Fibroblast of the aortic adventitia (primary cell): ENCODE measurements at regions not wholly inside any gene's neighbourhood (a gene's known extent, or its start where the extent isn't known, plus 50 kb on each side); places are given as distances from the start of the nearest gene placed in this dataset.

Source experiments
- DNase-seq: peaks from one replicate; pipeline ENCODE4 v3.0.0-alpha.2; 2010; ENCODE audit warnings: low read depth
- H3K4me3 ChIP-seq: 2 replicates; pipeline ENCODE4 v1.5.1; 2011; ENCODE audit warnings: low read depth, mild to moderate bottlenecking, control low read depth, low read length, moderate library complexity
- TF ChIP-seq, protein P1 (sequence below): IDR thresholded peaks from 2 replicates; pipeline ENCODE4 v1.5.1; 2011; ENCODE audit warnings: mild to moderate bottlenecking, low read length, control low read depth, inconsistent platforms; ENCODE audit not compliant: insufficient read depth

GRCh38 chr1:238900334-238900865, 486.0 kb upstream of the CHRM3 start:
- TF ChIP-seq, protein P1, sequence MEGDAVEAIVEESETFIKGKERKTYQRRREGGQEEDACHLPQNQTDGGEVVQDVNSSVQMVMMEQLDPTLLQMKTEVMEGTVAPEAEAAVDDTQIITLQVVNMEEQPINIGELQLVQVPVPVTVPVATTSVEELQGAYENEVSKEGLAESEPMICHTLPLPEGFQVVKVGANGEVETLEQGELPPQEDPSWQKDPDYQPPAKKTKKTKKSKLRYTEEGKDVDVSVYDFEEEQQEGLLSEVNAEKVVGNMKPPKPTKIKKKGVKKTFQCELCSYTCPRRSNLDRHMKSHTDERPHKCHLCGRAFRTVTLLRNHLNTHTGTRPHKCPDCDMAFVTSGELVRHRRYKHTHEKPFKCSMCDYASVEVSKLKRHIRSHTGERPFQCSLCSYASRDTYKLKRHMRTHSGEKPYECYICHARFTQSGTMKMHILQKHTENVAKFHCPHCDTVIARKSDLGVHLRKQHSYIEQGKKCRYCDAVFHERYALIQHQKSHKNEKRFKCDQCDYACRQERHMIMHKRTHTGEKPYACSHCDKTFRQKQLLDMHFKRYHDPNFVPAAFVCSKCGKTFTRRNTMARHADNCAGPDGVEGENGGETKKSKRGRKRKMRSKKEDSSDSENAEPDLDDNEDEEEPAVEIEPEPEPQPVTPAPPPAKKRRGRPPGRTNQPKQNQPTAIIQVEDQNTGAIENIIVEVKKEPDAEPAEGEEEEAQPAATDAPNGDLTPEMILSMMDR: no peak
- no peak overlapping the region for H3K4me3 ChIP-seq
- no peak for DNase-seq

- no peak overlapping the region for H3K4me3 ChIP-seq
- TF ChIP-seq, protein P1: no peak
- no peak for DNase-seq
Measured at GRCh38 chr1:238898856-238899255, 487.5 kb upstream of the CHRM3 start.

- H3K4me3 ChIP-seq: no peak overlapping the region
- TF ChIP-seq, protein P1: no peak
- DNase-seq: no peak
Measured at GRCh38 chr1:238895911-238896310, 490.5 kb upstream of the CHRM3 start.

DNA sequence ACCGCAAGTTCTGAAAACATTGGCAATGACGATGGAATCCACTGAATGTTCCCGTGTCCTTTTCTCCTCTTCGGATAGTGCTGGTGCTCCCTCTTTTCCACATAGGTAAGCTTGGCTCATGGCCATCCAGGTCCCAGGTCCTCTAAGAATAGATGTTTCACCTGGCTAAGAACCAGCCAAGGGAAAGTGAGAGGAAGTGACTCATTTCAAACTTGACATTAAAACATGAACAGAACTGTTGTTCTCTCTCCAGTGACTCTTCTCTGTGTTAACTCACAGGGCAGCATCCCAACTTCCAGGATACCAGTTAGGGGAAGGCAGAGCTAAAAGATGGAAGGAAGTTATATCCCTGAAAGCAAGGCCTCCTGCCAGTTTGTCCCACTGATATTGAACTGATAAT, 493.8 kb upstream of the CHRM3 start:
- TF ChIP-seq, protein P1: no peak
- no peak overlapping the region for H3K4me3 ChIP-seq
- no peak for DNase-seq

DNA sequence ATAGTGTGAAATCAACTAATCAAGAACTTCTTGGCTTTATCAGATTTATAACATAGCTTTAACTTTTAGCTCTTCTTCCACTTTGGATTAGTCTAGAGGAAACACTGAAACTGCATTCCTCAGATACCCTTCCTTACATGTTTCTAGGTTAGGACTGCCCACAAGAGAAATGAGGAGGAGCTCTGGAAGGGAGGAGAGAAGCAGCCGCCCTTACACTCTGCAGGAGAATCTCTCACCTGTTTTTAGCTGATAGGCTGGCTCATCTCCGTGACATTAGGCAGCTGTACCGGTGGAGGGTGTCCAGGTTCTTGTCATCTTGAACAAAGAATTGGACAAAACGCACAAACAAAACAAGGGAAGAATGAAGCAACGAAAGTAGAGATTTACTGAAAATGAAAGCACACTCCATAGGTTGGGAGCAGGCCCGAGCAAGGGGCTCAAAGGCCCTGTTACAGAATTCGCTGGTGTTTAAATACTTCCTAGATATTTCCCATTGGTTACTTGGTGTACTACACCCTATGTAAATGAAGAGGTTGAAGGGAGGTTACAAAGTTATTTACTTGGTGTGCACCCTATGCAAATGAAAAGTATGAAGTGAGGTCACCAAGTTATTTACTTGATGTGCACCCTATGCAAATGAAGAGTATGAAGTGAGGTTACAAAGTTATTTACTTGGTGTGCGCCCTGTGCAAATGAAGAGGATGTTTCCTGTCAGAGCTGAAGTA, 524.9 kb upstream of the CHRM3 start:
- DNase-seq: no peak
- H3K4me3 ChIP-seq: no peak overlapping the region
- TF ChIP-seq, protein P1: no peak

DNA sequence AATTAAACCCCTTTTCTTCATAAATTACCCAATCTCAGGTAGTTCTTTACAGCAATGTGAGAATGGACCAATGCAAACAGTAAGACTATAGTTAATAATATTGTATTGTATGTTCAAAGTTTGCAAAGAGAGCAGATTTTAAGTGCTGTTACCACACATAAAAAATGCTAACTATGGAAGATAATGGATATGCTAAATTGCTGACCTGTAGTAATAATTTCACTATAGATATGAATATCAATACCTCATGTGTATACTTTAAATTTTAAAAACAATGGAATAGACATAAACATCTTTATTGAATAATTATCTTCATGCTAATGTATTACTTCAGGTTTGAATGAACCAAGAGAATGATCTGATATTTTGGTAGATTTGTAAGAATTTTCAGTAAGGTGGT, 552.4 kb upstream of the CHRM3 start:
- TF ChIP-seq, protein P1: no peak
- DNase-seq: no peak
- H3K4me3 ChIP-seq: no peak overlapping the region

- no peak overlapping the region for H3K4me3 ChIP-seq
- DNase-seq: no peak
- TF ChIP-seq, protein P1: no peak
Measured at GRCh38 chr1:238832106-238832505, 554.3 kb upstream of the CHRM3 start.
